ENCODE measurements at regions not wholly inside any gene's neighbourhood (a gene's known extent, or its start where the extent isn't known, plus 50 kb on each side); places are given as distances from the start of the nearest gene placed in this dataset.
A peak's percentile ranks its signal among the peaks of the same experiment; 100 is the strongest.
"Not testable (repeated sequence)": the region's sequence is repeated elsewhere in the genome, so short reads cannot be mapped to it uniquely, and the experiment has no call there.

- Histone ChIP-seq H3K9me3 (ENCODE audit: control insufficient read depth, insufficient read depth, low read length) (no peaks in the 10 kb centered on the region), H3K27me3 (ENCODE audit: control insufficient read depth, insufficient read depth, low read length) (no peaks in the 10 kb centered on the region), H3K27ac (ENCODE audit: low read depth, low read length) (no peak overlapping the region), H3K4me3 (ENCODE audit: low read depth, low read length) (no peak overlapping the region)
- ChIA-PET POLR2A (no interaction called here), CTCF (no interaction called here)
- TF ChIP-seq, protein P1, sequence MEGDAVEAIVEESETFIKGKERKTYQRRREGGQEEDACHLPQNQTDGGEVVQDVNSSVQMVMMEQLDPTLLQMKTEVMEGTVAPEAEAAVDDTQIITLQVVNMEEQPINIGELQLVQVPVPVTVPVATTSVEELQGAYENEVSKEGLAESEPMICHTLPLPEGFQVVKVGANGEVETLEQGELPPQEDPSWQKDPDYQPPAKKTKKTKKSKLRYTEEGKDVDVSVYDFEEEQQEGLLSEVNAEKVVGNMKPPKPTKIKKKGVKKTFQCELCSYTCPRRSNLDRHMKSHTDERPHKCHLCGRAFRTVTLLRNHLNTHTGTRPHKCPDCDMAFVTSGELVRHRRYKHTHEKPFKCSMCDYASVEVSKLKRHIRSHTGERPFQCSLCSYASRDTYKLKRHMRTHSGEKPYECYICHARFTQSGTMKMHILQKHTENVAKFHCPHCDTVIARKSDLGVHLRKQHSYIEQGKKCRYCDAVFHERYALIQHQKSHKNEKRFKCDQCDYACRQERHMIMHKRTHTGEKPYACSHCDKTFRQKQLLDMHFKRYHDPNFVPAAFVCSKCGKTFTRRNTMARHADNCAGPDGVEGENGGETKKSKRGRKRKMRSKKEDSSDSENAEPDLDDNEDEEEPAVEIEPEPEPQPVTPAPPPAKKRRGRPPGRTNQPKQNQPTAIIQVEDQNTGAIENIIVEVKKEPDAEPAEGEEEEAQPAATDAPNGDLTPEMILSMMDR (IDR thresholded peaks at IDR 0.05; ENCODE audit: low read depth, low read length): no peak
- no peak for DNase-seq (ENCODE audit: low read depth, low spot score)
Measured at GRCh38 chr6:159541296-159541695, 151.7 kb downstream of the SOD2 start.

DNA sequence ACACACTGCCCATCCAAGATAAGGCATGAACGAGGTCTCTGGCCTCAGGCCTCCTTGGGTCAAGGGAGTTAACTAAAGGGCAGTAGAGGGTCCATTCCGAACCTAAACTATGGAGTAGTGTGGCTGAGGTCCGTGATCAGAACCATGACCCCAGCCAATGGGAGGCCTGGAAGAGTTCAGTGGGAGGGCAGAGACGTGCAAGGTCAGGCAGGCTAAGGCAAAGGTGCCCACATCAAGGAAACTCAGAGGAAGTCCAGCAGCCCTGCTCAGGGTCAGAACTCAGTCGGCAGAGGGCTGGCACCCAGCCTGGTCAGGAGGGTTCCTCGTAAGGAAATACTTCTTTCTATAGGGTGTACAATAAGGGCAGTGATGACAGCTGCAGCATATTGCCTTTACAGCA lies 152.2 kb downstream of the SOD2 start:
- Histone ChIP-seq H3K27ac (ENCODE audit: low read depth, low read length) (no peak overlapping the region), H3K9me3 (ENCODE audit: control insufficient read depth, insufficient read depth, low read length) (no peaks in the 10 kb centered on the region), H3K27me3 (ENCODE audit: control insufficient read depth, insufficient read depth, low read length) (no peaks in the 10 kb centered on the region), H3K4me3 (ENCODE audit: low read depth, low read length) (no peak overlapping the region)
- no peak for DNase-seq (ENCODE audit: low read depth, low spot score)
- TF ChIP-seq, protein P1 (IDR thresholded peaks at IDR 0.05; ENCODE audit: low read depth, low read length): no peak
- POLR2A ChIA-PET: no interaction called here
- CTCF ChIA-PET: no interaction called here

DNA sequence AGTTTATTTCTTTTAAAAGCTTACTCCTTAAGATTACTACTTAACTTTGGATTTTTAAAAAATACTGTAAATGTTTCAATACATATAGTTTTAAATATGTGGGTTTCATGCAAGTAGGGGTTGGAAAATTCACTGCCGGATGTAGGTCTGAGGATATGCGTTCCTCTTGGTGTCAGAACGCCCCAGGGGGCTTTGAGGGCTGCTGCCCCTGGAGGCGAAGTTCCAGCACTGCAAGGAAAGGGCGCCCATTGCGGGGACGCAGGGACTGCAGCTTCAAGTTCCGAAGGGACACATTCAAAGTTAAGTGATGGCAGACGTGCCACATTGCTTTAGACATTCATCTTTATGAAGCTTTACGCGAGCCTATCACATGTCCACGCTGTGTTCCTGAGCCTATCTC lies 152.9 kb downstream of the SOD2 start:
- Histone ChIP-seq H3K4me3 (ENCODE audit: low read depth, low read length) (no peak overlapping the region), H3K27me3 (ENCODE audit: control insufficient read depth, insufficient read depth, low read length) (no peaks in the 10 kb centered on the region), H3K9me3 (ENCODE audit: control insufficient read depth, insufficient read depth, low read length) (no peaks in the 10 kb centered on the region), H3K27ac (ENCODE audit: low read depth, low read length) (no peak overlapping the region)
- TF ChIP-seq, protein P1 (IDR thresholded peaks at IDR 0.05; ENCODE audit: low read depth, low read length): peak; percentile 46
- POLR2A ChIA-PET: no interaction called here
- no peak for DNase-seq (ENCODE audit: low read depth, low spot score)
- CTCF ChIA-PET: interaction anchor here (0.6 to 1.3 kb wide), 6 partner anchors 10 to 93 kb away, joined by 3 to 5 read pairs (median 4); no protein-coding TSS in a partner anchor

- CTCF ChIA-PET; DNase-seq (ENCODE audit: low read depth, low spot score); H3K27ac ChIP-seq (ENCODE audit: low read depth, low read length); H3K4me3 ChIP-seq (ENCODE audit: low read depth, low read length); H3K9me3 ChIP-seq (ENCODE audit: control insufficient read depth, insufficient read depth, low read length); H3K27me3 ChIP-seq (ENCODE audit: control insufficient read depth, insufficient read depth, low read length); POLR2A ChIA-PET: not testable (repeated sequence)
Measured at GRCh38 chr6:159538031-159538430, 155.0 kb downstream of the SOD2 start.

GRCh38 chr6:159535656-159536350 lies 157.2 kb downstream of the SOD2 start:
- H3K9me3 ChIP-seq (ENCODE audit: control insufficient read depth, insufficient read depth, low read length): no peaks in the 10 kb centered on the region
- no peak overlapping the region for H3K4me3 ChIP-seq (ENCODE audit: low read depth, low read length)
- no peaks in the 10 kb centered on the region for H3K27me3 ChIP-seq (ENCODE audit: control insufficient read depth, insufficient read depth, low read length)
- no peak overlapping the region for H3K27ac ChIP-seq (ENCODE audit: low read depth, low read length)
- TF ChIP-seq, protein P1 (IDR thresholded peaks at IDR 0.05; ENCODE audit: low read depth, low read length): no peak
- ChIA-PET CTCF (interaction anchor here (1.0 kb wide), 1 partner anchor 362 kb away, joined by 3 read pairs; no protein-coding TSS in a partner anchor), POLR2A (no interaction called here)
- DNase-seq (ENCODE audit: low read depth, low spot score): no peak
